Jurkat, Clone E6-1 (cell line): ENCODE measurements at regions not wholly inside any gene's neighbourhood (a gene's known extent, or its start where the extent isn't known, plus 50 kb on each side); places are given as distances from the start of the nearest gene placed in this dataset.
A peak's percentile ranks its signal among the peaks of the same experiment; 100 is the strongest.

Experiments
- DNase-seq: peaks from one replicate; pipeline ENCODE4 v3.0.0-alpha.2; 2011; ENCODE audit warnings: low read depth, low spot score
- H3K4me3 ChIP-seq: 2 replicates; pipeline ENCODE4 v1.5.1; 2011; ENCODE audit warnings: mild to moderate bottlenecking, low read length, control low read depth, moderate library complexity

DNA sequence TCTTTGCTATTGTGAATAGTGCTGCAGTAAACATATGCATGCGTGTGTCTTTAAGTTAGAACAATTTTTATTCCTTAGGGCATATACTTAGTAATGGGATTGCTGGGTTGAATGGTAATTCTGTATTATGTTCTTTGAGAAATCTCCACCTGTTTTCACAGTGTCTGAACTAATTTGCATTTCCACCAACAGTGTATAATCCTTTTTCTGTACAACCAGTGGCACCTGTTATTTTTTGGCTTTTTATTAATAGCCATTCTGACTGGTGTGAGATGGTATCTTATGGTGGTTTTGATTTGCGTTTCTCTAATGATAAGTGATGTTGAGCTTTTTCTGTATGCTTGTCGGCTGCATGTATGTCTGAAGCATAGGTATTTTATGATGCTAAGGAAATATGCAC, 820.8 kb upstream of the MAP3K7 start:
- no peak overlapping the region for H3K4me3 ChIP-seq
- no peak for DNase-seq

DNA sequence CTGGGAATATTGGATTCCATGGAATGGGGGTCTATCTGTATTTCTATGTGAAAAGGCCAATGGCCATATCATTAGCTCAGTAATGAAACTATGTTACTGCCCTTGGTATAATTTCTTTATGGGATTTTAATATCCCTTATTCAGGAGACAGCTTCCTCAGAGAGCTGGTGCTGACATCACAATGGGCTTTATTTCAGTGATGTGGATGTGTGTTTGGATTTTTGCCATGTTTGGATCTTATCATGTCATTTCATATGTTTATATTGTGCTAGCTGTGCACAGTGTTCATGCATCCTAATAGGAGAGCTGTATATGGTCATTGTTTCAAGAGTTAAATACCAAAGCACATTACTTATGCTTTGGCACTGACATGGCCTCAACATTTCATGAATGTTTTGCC, 806.1 kb upstream of the MAP3K7 start:
- no peak overlapping the region for H3K4me3 ChIP-seq
- DNase-seq: no peak

DNA sequence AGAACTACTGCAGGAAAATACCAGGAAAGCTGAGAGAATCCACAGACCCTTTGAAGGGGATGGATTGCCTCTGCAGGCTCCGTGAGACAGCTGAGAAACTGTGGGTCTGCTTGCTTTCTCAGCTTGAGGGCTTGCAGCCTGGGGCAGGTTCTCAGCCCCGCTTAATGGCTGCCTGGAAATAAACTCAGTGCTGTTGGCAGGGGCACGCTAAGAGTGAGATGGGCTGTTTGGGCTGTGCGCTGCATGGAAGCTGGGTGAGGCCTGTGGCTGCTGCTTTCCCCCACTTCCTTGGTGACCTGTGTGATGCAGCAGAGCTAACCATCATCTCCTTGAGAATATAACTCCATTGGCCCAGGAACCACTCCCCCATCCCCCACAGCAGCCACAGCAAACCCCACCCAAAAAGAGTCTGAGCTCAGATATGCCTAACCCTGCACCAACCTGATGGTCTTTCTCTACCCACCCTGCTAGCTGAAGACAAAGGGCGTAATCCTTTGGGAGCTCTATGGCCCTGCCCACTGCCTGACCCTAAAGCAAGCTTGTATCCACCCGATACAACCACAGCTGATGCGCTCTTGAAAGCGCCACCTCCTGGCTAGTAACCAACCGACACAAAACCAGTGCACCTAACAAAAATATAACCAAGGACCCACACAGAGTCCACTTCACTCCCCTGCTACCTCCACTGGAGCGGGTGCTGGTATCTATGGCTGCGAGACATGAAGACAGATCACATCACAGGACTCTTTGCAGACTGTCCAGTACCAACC, 800.6 kb upstream of the MAP3K7 start:
- DNase-seq: peak; percentile 9
- H3K4me3 ChIP-seq: no peak overlapping the region

DNA sequence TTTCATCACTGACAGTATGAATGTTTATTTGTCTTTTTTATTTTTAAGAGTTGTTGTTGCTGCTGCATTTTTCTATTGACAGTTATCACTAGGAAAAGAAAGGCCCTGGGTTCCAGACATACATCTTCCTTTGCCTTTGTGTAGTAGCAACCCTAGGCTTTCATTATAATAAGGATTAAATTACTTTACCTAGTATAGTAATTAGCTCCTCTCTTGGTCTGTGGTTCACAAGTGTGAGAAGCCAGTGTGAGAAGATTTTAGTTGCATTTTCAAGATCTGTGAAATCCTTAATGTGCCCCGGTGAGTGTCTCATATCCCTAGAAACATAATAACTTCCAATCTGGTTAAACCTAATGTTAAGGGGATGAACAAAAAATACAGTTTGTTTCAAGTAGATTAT, 799.3 kb upstream of the MAP3K7 start:
- no peak for DNase-seq
- H3K4me3 ChIP-seq: no peak overlapping the region

DNA sequence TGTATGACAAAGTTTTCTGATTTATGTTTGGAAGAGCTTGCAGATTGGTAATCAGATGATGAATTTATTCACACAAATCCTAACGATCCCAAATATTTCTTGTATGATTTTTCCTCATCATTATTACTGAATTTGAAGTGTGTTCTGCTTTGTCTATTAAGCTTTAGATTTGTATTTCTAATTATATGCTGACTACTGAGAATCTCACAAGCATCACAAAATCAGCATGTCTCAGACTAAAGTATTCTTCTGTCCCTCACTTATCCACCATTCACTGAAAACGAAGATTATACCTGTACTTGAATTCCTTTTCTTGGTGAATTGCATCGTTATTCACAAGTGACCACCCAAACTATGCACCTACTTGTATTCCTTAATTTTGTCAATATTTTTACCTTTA, 796.3 kb upstream of the MAP3K7 start:
- H3K4me3 ChIP-seq: no peak overlapping the region
- no peak for DNase-seq

DNA sequence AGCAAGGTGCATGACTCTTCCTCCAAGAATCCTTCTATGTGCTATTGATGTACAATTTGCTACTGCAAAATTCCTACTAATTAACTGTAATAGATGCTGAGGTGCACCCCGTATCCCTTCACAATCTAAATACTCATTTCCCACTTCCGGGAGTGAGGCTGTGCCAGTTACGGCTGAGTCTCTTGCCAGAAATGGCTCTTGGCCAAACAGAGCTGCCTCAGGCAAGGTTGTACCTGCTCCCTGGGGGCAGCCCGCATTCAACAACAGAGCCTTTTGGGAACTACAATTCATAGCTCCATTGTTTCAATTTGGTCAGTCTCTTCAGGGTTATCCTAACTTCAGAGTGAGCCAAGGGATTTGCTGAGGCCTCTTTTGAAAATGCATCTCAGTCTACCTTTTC, 789.8 kb upstream of the MAP3K7 start:
- no peak overlapping the region for H3K4me3 ChIP-seq
- DNase-seq: no peak

DNA sequence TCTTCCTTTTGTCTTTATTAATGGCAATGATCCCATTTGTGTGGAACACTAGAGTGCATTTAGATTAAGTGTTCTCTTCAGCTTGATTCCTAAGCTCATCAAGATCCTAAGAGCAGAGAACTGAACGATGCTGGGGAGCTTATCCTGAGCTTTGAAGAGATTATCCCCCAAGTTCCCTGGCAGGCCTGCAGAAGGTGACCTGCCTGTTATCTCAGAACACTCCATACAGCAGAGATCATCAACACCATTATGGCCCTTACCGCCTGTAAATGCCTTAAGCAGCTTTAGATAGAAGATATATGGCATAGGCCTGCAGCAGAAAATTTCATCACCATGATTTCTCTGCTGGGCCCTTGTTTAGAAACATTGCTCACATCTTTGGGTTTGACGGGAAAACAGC, 779.9 kb upstream of the MAP3K7 start:
- DNase-seq: no peak
- H3K4me3 ChIP-seq: no peak overlapping the region

DNA sequence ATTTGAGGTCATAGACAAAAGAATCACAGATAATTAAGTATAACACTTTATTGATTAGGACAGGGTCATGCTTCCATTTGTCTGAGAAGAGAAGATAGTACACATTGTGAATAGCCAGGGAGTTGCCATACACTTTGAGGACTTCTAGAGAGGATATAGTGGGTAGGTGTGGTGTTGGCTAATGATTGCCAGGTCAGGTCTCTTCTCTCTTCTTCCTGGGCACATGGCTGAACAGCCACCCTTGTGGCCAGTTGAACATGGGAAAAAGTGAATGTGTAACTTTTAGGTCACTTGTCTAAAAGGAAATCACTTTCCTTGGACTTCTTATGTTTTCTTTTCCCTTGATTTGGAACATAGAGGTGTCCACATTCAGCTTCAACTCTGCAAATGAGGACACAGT, 772.1 kb upstream of the MAP3K7 start:
- no peak for DNase-seq
- H3K4me3 ChIP-seq: no peak overlapping the region

DNA sequence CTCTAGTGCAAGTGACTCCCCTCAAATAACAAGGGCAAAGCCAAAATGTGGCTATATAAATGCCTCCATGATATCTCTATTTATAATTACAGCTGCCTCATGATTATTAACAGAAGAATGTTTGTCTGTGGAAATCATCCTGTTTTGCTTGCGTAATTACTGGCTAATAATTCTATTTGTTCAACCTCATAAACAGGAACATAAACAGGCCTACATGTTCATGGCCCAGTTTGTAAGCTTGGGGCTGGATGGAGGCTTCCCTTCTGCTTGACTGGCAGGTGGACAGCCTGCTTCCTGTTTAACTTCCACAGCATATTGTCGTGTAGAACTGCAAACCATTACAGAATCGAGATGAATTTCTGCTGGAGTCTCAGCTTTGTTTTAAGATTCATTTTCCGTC, 766.0 kb upstream of the MAP3K7 start:
- no peak for DNase-seq
- no peak overlapping the region for H3K4me3 ChIP-seq

DNA sequence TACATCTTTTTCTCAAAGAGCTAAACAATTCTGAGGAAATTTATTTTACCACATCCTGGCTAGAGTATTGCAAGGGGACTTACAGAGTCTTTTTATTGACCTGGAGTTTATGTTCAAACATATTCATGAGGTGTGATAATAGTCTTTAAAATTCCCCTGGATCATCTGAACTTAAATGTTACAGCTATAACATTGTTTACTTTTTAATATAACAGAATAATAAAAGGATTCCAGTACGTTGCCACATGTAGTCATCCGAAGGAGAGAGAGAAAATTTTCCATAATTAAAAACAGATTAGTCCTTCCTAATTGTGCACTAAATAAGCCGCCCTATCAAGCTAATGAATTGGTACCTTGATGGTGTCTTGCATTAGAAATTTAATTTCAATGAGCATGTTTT, 765.4 kb upstream of the MAP3K7 start:
- H3K4me3 ChIP-seq: no peak overlapping the region
- DNase-seq: no peak

DNA sequence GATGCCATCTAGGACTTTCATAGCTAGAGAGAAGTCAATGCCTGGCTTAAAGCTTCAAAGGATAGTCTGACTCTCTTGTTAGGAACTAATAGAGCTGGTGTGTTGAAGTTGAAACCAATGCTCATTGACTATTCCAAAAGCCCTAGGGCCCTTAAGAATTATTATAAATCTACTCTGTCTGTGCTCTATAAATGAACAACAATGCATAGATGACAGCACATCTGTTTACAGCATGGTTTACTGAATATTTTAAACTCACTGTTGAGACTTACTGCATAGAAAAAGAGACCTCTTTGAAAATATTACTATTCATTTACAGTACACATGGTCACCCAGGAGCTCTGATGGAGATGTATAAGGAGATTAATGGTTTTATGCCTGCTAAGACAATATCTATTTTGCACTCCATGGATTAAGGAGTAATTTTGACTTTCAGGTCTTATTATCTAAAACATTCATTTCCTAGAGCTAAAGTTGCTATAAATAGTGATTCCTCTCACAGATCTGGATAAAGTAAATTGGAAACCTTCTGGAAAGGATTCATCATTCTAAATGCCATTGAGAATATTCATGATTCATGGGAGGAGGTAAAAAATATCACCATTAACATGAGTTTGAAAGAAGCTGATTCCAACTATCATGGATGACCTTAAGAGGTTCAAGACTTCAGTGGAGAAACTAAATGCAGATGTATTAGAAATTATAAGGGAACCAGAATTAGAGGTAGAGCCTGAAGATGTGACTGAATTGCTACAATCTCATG, 763.5 kb upstream of the MAP3K7 start:
- no peak for DNase-seq
- no peak overlapping the region for H3K4me3 ChIP-seq

DNA sequence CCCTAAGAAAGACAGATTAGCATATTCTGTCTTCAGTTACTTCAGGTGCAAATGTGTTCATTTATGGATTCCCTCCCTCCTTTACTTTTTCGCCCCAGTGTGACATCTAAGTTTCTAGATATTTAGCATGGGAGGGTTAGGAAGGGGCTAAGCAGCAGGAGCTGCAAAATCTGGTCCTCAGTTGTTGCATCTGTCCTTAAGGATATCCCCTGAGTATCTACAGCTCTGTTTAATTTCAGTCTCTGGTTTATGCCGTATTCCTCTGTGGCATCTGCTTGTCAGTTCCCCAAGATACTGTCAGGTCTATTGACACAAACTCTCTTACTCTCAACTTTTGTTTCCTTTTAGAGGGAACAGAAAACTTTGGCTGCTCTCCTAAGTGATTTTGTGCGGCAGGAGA, 754.6 kb upstream of the MAP3K7 start:
- DNase-seq: no peak
- no peak overlapping the region for H3K4me3 ChIP-seq

DNA sequence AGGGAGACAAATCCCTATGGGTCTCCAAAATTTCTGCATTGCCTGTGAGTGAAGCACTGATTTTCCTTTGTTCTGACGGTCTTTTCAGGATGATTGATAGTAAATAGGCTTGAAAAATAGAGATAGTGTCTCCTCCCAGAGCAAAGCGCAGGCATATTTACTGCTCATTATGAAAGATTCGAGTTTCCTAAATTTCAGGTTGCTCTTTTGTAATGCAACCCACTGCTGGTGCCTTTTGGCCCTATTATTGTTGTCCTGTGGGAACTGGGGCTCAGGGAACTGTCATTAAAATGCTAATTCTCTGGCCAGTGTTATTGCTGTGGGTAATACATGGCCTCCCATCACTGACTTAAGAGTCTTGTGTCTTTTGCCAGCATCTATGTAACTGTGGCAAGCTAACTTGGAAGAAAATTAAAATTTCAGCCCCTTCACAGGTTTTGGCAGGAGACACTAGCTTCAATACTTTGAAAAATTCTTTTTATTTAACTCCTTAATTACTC, 754.1 kb upstream of the MAP3K7 start:
- no peak overlapping the region for H3K4me3 ChIP-seq
- no peak for DNase-seq

DNA sequence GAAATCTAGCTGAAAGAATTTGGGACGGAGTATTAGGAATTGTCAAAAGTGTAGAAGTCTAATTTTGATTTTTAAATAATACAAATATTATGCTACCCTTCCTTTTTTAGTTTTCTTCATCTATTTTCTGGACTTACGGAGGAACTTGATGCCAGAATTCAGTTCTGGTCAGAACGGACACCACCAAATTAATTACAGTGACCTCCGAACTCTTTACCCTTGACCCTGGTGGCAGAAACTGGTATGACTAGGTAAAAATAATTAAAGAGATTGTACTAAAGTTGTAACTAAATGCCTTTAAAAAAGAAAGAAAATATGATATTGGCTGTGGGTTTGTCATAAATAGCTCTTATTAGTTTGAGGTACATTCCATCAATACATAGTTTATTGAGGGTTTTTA, 751.1 kb upstream of the MAP3K7 start:
- DNase-seq: no peak
- no peak overlapping the region for H3K4me3 ChIP-seq

DNA sequence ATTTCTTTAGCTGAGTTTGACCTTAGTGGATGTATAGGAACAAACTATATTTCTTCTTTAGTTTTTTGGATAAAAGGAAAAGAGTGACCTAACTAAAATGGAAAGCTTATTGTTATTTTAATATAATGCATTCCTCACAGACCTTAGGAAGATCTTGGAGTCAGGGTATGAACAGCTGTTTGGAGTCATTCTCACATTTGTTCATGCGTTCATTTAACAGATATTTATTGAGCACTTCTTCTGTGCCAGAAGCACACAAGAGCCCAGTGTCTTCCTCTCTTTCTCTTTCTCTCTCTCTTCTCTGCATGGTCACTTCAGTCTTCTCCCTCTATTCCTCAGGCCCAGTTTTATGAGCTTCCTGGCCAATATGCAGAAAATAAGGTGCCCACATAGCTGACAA, 744.0 kb upstream of the MAP3K7 start:
- DNase-seq: no peak

DNA sequence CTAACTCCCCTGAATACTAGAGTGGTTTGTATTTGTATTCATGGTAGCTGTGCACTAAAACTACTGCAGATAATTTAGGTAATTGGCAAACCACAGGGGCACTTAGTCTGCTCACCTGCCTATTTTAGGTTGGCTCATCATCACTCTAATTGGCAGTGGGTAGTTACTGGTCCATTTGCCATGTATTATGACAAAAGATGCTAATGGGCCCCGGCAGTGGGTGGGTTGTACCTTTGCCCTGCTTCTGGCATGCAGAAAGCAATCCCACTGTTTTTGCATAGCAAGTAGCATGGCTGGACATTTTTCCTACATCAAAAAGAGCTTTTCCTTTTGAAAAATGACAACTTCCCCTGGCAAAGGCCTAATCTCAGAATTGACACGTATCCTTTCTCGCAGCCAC, 741.4 kb upstream of the MAP3K7 start:
- no peak overlapping the region for H3K4me3 ChIP-seq
- DNase-seq: no peak

More for the DNA sequence above, 744.0 kb upstream of the MAP3K7 start:
- no peak overlapping the region for H3K4me3 ChIP-seq

DNA sequence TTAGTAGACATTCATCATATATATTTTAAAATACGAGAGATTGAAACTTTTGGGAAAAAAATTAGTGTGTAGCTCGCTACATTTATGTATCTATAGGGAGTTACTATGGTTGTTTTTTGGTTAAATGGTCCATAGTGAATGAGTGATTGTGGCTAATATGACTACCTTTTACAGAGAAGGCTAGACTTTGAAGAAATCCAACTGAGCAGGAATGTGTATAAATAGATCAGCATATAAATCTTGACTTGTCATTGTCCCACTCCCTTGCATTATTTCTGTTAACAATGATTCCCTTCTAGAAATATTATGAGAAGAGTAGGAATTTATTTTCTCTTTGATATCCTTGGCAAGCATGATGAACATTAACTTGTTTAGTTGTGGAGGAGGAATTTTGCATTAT, 737.8 kb upstream of the MAP3K7 start:
- H3K4me3 ChIP-seq: no peak overlapping the region
- DNase-seq: no peak

DNA sequence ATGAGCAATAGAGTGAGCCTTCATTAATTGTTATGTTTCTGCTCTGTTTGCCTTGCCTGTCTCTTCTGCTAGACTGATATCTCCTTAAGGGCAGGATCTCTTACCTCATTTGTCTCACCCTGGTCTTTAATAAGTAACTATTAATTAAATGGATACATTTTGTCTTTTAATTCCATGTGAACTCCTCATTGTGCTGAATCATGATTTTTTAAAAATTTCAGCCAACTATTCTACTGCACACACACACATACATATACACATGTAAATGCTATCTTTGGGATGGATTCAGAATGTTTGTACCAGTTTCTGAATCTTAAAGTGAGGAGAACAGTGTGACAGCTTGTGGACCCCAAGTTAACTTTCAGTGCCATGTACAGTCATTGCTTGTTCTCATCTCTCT, 731.1 kb upstream of the MAP3K7 start:
- no peak for DNase-seq
- no peak overlapping the region for H3K4me3 ChIP-seq

DNA sequence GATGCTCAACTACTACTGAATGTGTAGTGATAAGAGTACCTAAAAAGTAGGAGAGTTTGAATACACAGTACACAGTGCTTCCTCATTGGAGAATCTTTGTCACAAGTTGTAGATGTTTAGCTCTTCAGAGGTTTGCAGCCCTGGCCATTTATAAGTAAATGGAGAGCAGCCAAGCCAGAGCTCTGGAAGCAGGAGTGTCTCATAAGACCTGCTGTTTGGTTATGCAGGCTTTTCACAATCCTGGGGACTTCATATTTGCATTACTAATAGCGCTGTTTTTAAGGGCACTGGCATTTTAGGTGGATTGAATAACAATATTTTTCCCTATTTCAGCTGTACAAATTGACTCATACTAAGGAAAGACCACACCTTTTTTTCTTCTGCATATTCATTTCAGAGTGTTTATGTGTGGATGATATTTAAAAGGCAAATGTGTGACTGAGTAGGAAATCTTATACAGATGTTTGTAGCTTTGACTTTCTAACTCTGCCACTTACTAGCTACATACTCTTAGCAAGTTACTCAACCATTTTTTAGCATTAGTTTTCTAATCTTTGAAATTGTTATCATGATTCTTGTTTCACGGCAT, 730.5 kb upstream of the MAP3K7 start:
- H3K4me3 ChIP-seq: no peak overlapping the region
- DNase-seq: no peak

DNA sequence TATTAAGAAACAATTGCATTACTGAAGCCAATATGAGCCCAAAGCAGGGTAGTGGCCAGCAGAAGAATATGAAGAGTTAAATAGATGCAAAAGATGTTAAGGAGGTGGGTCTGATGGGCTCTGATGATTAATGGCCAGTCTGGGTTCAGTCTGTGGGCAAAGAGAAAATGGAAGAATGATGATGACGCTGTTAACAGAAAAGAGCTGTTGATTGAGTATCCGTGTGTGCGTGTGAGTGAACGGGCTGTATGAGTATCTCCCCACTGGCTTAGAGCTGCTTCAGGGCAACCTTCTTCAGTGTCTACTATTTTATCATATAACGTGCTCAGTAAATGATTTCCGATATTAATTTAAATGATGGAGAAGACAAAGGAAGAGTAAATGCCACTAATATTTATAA, 723.3 kb upstream of the MAP3K7 start:
- no peak for DNase-seq
- no peak overlapping the region for H3K4me3 ChIP-seq
